Psoas muscle (tissue), 7 donors: ENCODE measurements at regions not wholly inside any gene's neighbourhood (a gene's known extent, or its start where the extent isn't known, plus 50 kb on each side); places are given as distances from the start of the nearest gene placed in this dataset.

Source experiments
- ATAC-seq, 4 donors: fragments of 200-7000 bp; cut with Tn5 transposase; one replicate each; pipeline ENCODE4 v1.9.1; 2020; ENCODE audit warnings: moderate library complexity in 3 of 4, mild to moderate bottlenecking in 2 of 4
- DNase-seq, 2 donors: peaks; one replicate each; pipeline ENCODE4 v3.0.0-alpha.2; 2020
- H3K27ac ChIP-seq: fragments of 200-600 bp; one replicate; pipeline ENCODE4 v1.8.0; 2022
- H3K27me3 ChIP-seq, 3 donors: fragments of 200-600 bp in 1 of 3; one replicate each; pipeline versions ENCODE4 v1.6.1 to v1.8.0; 2013 to 2022; ENCODE audit warnings: low read length in 2 of 3, mild to moderate bottlenecking in 2 of 3, moderate library complexity in 1 of 3; ENCODE audit not compliant: insufficient read depth in 3 of 3
- H3K36me3 ChIP-seq, 2 donors: fragments of 200-600 bp in 1 of 2; one replicate each; pipeline versions ENCODE4 v1.6.1 to v1.8.0; 2013 to 2022; ENCODE audit warnings: low read depth in 1 of 2, mild to moderate bottlenecking in 1 of 2, moderate library complexity in 1 of 2; ENCODE audit not compliant: insufficient read depth in 1 of 2
- H3K4me1 ChIP-seq: fragments of 200-600 bp; one replicate; pipeline ENCODE4 v1.8.0; 2022
- H3K4me3 ChIP-seq: fragments of 200-600 bp; one replicate; pipeline ENCODE4 v1.8.0; 2022; ENCODE audit warnings: mild to moderate bottlenecking
- H3K9me3 ChIP-seq: fragments of 200-600 bp; one replicate; pipeline ENCODE4 v1.8.0; 2022
- WGBS, 3 donors: extraction: QIAGEN DNeasy Blood & Tissue Kit; methylation state at CpG; one replicate each; pipeline versions ENCODE4 v1.1.6 to v1.1.7; 2013; 5-methylcytosine and 5-hydroxymethylcytosine counted together
- intact Hi-C, 2 donors: fragments of 100-400 bp; cut with DNase I; formaldehyde crosslinking; loops; one replicate each; pipeline versions ENCODE4 v1.11.0 to v1.14.2; 2022
- TF ChIP-seq, protein P1 (sequence below): fragments of 200-600 bp; IDR thresholded peaks from one replicate; pipeline ENCODE4 v1.8.0; 2022; ENCODE audit warnings: antibody characterized with exemption
- donor health status: healthy with polysubstance abuse.
- donor health status: DM: no; HTN: no; CAD: no; lungs with moderate emphysema.
- donor health status: Bipolar disorder and iron deficiency.
- donor health status: healthy.
- donor health status: DM: yes; HTN: yes; CAD: no.
- donor health status: DM: no; HTN: no; CAD: no.
- donor health status: DM: yes; HTN: yes; CAD: no.

DNA sequence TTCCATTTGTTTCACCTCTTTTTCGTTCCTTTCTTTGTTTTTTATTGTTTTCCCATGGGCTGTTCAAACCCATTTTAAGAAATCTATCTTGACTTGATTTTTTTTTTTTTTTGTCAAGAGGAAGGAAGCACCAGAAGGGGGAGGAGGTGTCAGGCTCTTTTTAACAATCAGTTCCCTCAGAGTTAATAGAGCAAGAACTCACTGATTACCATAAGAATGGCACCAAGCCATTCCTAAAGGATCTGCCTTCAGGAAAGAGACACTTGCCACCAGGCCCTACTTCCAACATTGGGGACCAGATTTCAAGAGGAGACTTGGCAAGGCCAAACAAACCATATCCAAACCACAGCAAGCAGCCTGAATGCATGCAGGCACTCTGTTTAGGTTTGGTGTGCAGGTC lies 168.0 kb downstream of the OTOR start:
- Histone ChIP-seq H3K4me3 (no peak overlapping the region), H3K27me3 (no peaks in the 10 kb centered on the region), H3K9me3 (no peaks in the 10 kb centered on the region), H3K36me3 (no peaks in the 10 kb centered on the region), H3K4me1 (no peaks in the 10 kb centered on the region), H3K27ac (no peak overlapping the region)
- TF ChIP-seq, protein P1, sequence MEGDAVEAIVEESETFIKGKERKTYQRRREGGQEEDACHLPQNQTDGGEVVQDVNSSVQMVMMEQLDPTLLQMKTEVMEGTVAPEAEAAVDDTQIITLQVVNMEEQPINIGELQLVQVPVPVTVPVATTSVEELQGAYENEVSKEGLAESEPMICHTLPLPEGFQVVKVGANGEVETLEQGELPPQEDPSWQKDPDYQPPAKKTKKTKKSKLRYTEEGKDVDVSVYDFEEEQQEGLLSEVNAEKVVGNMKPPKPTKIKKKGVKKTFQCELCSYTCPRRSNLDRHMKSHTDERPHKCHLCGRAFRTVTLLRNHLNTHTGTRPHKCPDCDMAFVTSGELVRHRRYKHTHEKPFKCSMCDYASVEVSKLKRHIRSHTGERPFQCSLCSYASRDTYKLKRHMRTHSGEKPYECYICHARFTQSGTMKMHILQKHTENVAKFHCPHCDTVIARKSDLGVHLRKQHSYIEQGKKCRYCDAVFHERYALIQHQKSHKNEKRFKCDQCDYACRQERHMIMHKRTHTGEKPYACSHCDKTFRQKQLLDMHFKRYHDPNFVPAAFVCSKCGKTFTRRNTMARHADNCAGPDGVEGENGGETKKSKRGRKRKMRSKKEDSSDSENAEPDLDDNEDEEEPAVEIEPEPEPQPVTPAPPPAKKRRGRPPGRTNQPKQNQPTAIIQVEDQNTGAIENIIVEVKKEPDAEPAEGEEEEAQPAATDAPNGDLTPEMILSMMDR: no peak
- DNase-seq (no peak), ATAC-seq (no peak)
- intact Hi-C loops: no loop called here
- 34 to 59% (median 50%) methylated on average over 1 of the region's 1 CpG for WGBS, 3 donors

DNA sequence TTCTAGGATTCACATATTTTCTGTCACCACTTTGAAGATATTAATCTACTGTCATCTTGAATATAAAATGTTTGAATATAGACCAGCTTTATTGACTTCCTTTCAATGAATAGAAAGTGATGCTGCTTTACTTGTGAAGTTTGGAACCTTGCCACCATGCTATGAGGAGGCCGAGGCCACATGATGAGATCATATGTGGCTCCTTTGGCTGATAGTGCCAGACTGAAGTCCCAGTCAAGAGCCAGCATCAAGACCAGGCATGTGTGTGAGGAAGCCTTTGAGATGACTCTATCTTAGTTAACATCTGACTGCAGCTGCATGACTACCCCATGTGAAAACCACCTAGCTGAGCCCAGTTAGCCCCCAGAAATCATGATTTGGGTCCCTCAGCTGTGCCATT lies 169.5 kb downstream of the OTOR start:
- Histone ChIP-seq H3K4me1 (no peaks in the 10 kb centered on the region), H3K27ac (no peak overlapping the region), H3K4me3 (no peak overlapping the region), H3K27me3 (no peaks in the 10 kb centered on the region), H3K9me3 (no peaks in the 10 kb centered on the region), H3K36me3 (no peaks in the 10 kb centered on the region)
- no peak for DNase-seq
- intact Hi-C loops: no loop called here
- ATAC-seq: no peak
- TF ChIP-seq, protein P1: no peak
- 19 to 25% (median 19%) methylated on average over 1 of the region's 1 CpG for WGBS, 3 donors

- no peak overlapping the region for H3K4me3 ChIP-seq
- no peaks in the 10 kb centered on the region for H3K9me3 ChIP-seq
- TF ChIP-seq, protein P1: no peak
- no peak for DNase-seq
- no peaks in the 10 kb centered on the region for H3K36me3 ChIP-seq
- intact Hi-C loops: no loop called here
- H3K27me3 ChIP-seq: no peaks in the 10 kb centered on the region
- no peaks in the 10 kb centered on the region for H3K4me1 ChIP-seq
- WGBS, 3 donors: 87 to 93% (median 89%) methylated on average over 4 of the region's 4 CpGs
- ATAC-seq: no peak
- no peak overlapping the region for H3K27ac ChIP-seq
Measured at GRCh38 chr20:16918366-16918765, 170.2 kb downstream of the OTOR start.

DNA sequence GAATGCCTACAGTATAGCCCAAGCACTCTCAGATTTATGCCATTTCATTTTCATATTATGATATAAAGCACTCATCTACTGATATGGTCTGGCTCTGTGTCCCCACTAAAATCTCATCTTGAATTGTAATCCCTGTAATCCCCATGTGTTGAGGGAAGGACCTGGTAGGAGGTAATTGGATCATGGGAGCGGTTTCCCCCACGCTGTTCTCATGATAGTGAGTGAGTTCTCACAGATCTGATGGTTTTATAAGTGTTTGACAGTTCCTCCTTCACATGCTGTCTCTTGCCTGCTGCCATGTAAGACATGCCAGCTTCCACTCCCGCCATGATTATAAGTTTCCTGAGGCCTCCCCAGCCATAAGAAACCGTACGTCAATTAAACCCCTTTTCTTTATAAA lies 171.7 kb downstream of the OTOR start:
- intact Hi-C loops: no loop called here
- TF ChIP-seq, protein P1: no peak
- ATAC-seq: no peak
- Histone ChIP-seq H3K4me1 (no peaks in the 10 kb centered on the region), H3K9me3 (no peaks in the 10 kb centered on the region), H3K4me3 (no peak overlapping the region), H3K27me3 (no peaks in the 10 kb centered on the region), H3K27ac (no peak overlapping the region), H3K36me3 (no peaks in the 10 kb centered on the region)
- no peak for DNase-seq
- WGBS, 3 donors: 59 to 71% (median 64%) methylated on average over 5 of the region's 5 CpGs

DNA sequence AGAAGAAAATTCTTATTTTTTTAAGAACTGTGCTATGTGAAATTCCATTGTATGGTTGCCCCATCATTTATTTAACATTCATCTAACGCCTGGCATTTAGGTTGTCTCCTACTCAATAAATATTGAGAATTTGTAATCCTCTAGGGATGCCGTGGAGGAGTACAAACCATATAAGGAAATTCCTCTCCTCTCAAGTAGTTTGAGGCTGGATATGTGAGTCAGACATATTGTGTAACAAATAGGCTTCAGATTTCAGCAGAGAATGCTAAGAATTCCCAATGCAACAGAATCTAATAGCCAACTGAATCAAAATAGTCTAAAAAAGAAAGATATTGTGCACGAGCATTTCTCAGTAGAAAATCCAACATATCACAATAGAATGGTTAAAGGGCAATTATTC lies 174.7 kb downstream of the OTOR start:
- no peak overlapping the region for H3K27ac ChIP-seq
- ATAC-seq: peak in 2 of 4 donors; percentile 28 to 41
- H3K27me3 ChIP-seq: no peaks in the 10 kb centered on the region

More for the DNA sequence above, 174.7 kb downstream of the OTOR start:
- Histone ChIP-seq H3K9me3 (no peaks in the 10 kb centered on the region), H3K4me3 (no peak overlapping the region), H3K36me3 (no peaks in the 10 kb centered on the region), H3K4me1 (no peaks in the 10 kb centered on the region)
- 5 to 19% (median 16%) methylated on average over 3 of the region's 3 CpGs for WGBS, 3 donors
- TF ChIP-seq, protein P1: no peak
- intact Hi-C loops: no loop called here
- DNase-seq: no peak
